HG02973 (cell line): ENCODE measurements at regions not wholly inside any gene's neighbourhood (a gene's known extent, or its start where the extent isn't known, plus 50 kb on each side); places are given as distances from the start of the nearest gene placed in this dataset.
"Not testable (repeated sequence)": the region's sequence is repeated elsewhere in the genome, so short reads cannot be mapped to it uniquely, and the experiment has no call there.

Experiments
- ATAC-seq: cut with Tn5 transposase; IDR thresholded peaks from one replicate; pipeline ENCODE4 v1.9.1; 2021; ENCODE audit warnings: moderate library complexity; ENCODE audit not compliant: unreplicated experiment

GRCh38 chr5:89695371-89695770, 714.2 kb downstream of the CETN3 start:
- ATAC-seq, result no peak

DNA sequence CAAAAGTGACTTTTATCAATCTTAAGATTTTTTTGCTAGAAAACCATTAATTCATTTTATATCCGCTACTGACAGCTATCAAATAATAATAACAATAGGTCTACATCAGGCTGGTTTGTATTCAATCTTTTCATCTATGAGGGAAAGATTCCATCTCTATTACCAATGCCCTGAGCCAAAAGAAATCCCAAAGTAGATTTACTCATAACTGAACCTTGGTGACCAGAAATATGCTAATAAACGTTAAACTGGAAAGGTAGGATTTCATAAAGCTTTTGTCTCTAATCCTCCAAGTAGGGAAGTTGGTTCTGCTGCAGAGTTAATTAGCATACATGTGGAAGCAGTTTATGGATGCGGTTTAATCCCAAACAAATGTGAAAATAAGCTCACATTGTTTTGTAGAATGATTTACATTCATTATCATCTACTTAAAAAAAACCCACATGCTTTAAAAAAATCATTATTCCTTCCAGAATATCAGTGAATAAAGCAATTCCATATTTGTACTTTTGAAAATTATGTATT, 715.5 kb downstream of the CETN3 start:
- ATAC-seq, result no peak

DNA sequence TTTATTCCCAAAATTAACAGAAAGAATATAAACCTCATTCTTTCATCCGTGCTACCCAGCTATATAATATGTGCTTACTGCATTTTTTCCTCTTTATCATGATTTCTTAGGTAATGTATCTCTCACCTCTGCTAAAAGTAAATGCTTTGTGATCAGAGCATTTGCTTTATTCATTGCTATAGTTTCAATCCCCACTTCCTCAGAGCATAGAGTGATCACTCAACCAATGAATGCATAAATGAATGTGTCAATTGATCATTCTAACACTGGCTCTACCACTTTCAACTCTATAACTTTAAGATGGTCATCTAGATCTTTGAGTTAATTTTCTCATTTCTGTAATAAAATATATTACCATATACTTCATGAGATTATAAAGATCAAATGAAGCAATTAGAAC, 719.2 kb downstream of the CETN3 start:
- ATAC-seq, result no peak

DNA sequence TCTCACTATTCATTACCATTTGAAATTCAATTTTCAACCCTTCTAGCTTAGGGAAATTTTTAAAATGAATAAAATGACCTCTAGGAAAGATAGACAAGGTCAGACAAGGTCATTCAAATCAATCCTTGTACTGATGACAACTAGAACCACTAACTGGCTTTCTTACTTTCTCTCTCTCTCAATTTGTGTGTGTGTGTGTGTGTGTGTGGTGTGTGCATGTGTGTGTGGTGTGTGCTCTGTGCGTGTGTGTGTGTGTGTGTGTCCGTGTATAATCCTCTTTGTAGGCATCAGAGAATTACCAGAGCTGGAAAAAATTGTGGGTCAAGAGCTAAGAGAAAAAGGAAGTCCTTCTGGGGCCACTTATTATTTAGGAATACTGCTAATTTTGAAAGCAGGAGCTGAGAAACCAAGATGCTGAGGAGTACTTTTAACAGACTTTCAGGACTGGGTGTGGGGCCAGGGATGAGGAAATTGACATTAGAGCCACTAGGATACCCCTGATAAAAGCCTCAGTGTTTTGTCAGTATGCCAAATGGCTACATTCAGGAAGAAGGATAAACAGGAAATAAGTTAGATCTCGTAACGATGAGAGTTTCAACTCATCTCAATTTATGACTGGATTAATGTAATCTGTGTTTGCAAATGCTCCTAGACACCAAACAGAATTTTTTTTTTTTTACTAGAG, 723.3 kb downstream of the CETN3 start:
- ATAC-seq, result no peak

DNA sequence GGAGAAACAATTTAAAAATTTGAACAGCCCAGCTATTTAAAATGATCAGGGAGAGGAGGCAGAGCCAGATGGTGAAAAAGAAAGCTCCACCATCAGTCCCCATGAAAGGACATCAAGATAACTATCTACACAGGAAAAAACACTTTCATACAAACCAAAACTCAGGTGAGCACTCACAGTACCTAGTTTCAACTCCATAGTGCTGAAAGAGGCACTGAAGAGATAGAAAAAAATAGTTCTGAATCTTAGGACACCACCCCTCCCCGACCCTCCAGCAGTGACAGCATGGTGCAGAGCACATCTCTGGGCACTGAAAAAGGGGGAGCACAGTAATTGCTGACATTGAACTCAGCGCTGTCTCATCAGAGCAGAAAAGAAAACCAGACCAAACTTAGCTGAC, 732.9 kb downstream of the CETN3 start:
- no peak for ATAC-seq

- no peak for ATAC-seq
These were observed 736.5 kb downstream of the CETN3 start for GRCh38 chr5:89673019-89673418.

DNA sequence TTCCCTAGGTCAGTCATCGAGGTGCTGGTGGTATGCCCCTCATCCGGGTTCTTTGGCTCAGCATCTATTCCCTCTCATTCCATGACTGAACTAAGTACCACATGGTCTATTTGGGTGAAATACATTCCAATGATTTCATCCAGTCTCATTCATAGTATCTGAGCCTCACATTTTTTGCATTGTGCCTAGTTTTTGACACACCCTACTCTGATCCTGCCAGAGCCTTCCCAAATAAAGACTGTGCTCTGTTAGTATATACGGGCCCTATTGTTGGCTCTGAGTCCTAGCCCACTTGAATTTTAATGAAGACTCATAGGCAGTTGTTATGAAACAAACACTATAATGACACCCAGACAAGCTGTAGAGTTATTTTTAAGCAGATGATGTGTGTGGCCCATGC, 740.7 kb downstream of the CETN3 start:
- ATAC-seq, result no peak

- ATAC-seq, result no peak
These were observed 747.1 kb downstream of the CETN3 start for GRCh38 chr5:89662499-89662898.

GRCh38 chr5:89638871-89639270, 755.9 kb upstream of the MEF2C start:
- no peak for ATAC-seq

- ATAC-seq, result not testable (repeated sequence)
These were observed 751.2 kb upstream of the MEF2C start for GRCh38 chr5:89634176-89634575.

- not testable (repeated sequence) for ATAC-seq
These were observed 747.1 kb upstream of the MEF2C start for GRCh38 chr5:89630064-89630463.

DNA sequence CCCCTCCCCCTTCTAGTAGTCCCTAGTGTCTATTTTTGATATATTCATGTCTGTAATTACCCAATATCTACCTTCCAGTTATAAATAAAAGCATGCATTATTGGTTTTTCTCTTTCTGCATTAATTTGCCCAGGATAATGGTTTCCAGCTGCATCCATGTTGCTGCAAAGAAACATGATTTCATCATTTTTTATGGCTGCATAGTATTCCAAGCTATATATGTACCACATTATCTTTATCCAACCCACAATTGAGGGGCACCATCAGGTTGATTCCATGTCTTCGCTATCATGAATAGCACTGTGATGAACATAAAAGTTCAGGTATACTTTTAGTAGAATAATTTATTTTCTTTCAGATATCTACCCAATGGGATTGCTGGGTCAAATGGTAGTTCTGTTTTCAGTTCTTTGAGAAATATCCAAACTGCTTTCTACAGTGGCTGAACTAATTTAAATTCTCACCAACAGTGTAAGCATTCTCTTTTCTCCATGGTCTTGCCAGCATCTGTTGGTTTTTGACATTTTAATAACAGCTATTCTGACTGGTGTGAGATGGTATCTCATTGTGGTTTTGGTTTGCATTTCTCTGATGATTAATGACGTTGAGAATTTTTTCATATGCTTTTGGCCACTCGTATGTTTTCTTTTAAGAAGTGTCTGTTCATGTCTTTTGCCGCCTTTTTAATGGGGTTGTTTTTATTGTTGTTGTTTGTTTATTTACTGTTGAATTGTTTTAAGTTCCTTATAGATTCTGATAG, 746.1 kb upstream of the MEF2C start:
- ATAC-seq, result no peak

DNA sequence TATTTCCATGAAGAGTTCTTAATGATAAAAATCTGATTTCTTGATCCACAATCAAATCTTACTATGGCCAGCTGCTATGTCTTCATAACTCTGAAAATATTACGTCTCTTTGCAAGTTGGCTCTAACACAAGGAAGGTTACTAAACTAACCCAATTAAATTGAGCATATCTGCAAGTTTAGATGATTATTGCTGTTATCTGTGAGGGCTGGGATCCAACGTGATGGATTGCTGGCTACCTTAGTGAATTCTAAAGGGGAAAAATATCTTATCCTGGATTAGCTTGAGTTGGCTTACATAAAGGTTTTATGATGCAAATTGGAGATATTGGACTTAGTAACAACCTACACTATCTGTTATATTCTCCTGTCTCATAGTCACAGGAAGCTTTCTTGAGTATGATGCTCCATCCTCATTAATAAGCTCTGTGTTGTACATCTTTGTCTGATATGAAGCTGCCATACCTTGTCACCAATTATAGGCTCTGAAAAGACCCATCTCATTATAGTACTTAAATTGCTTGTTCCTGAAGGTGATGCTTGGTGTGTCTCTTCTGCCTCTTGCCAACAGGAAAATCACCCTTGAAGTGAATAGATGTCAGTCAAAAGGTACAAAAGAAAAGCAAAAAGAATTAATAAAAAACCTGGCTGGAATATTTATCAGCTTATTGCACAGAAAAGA, 733.0 kb upstream of the MEF2C start:
- no peak for ATAC-seq

- peak; percentile 100 for ATAC-seq
These were observed 730.4 kb upstream of the MEF2C start for GRCh38 chr5:89613222-89613956.

- no peak for ATAC-seq
These were observed 724.1 kb upstream of the MEF2C start for GRCh38 chr5:89606939-89607534.

DNA sequence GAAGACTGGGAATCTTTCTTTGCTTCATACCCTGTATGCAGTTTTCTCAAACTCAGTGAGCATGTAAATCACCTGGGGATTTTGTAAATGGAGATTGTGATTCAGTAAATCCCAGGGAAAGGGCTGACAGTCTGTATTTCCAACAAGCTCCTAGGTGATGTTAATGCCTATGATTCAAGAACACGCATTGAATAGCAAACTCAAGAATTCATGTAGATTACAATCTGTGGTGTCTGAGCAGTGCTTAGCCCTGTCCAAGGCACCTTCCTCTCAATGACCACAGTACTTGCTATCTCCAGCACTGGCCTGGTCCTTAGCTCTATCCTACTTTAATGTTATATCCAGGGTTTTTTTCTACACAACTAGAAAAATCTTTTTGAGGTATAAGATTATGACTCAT, 721.4 kb upstream of the MEF2C start:
- no peak for ATAC-seq

GRCh38 chr5:89601880-89602279, 718.9 kb upstream of the MEF2C start:
- ATAC-seq, result no peak

DNA sequence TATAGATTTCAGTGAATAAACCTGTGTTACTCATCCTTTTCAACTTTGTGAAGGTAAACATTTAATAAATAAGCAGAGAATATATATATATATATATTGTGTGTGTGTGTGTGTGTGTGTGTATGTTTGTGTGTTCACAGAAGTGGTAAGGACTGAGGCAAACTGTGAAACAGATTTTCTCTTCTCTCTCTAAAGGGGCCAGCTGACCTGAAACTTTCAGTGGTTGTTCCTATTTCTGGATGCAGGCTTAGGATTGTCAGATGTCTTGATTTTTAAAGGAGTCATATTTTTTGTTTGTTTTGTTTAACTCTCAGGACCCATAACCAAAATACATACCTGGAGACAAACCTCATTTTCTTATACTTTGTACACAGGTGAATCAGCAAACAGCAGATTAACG, 714.9 kb upstream of the MEF2C start:
- no peak for ATAC-seq

GRCh38 chr5:89596821-89597220, 713.8 kb upstream of the MEF2C start:
- ATAC-seq, result no peak

DNA sequence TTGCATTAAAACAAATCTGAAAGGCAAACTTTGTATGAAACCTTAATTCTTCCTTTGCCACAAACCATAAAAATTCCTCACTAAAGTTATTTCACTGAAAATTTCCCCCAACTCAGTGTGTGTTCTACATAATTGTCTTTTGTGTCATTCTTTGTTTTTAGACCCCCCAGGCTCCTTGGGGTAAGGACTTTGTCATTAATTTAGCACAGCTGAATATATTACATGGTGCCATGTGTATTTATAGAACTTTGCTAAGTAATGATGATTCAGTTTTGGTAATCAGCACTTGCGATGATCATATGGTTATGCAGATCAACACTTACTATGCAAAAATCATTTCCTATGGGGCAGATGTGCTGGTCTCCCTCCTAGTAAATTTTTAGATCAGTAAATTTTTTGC, 712.1 kb upstream of the MEF2C start:
- ATAC-seq, result no peak
